ENCODE measurements at regions not wholly inside any gene's neighbourhood (a gene's known extent, or its start where the extent isn't known, plus 50 kb on each side); places are given as distances from the start of the nearest gene placed in this dataset.

- Histone ChIP-seq H3F3A (replicated peaks; ENCODE audit: low read depth) (no peaks in the 10 kb centered on the region), H3K9me2 (ENCODE audit: insufficient read depth) (no peaks in the 10 kb centered on the region), H3K27me3 (ENCODE audit: insufficient read depth) (no peaks in the 10 kb centered on the region), H3K4me3 (no peak overlapping the region), H4K20me1 (replicated peaks; ENCODE audit: insufficient read depth) (no peaks in the 10 kb centered on the region), H3K27ac (ENCODE audit: low read depth) (no peak overlapping the region), H3K4me1 (ENCODE audit: insufficient read depth) (no peaks in the 10 kb centered on the region), H3K4me2 (no peak overlapping the region), H3K79me2 (replicated peaks; ENCODE audit: insufficient read depth) (no peaks in the 10 kb centered on the region), H3K36me3 (ENCODE audit: insufficient read depth) (no peaks in the 10 kb centered on the region), H2AFZ (no peak overlapping the region)
- no peaks in the 10 kb centered on the region for H3K27me3 Mint-ChIP-seq (ENCODE audit: insufficient read depth, low read depth, poor library complexity)
- no peaks in the 10 kb centered on the region for H3K36me3 Mint-ChIP-seq (ENCODE audit: low read depth)
- ATAC-seq (no peak), DNase-seq (ENCODE audit: low spot score) (no peak)
- TF ChIP-seq REST (IDR thresholded peaks at IDR 0.05; ENCODE audit: unreplicated experiment) (no peak), EZH2 (IDR thresholded peaks at IDR 0.05; ENCODE audit: low read depth, unreplicated experiment) (no peak), STAT1 (IDR thresholded peaks at IDR 0.05; ENCODE audit: unreplicated experiment) (no peak), ZNF331 (CRISPR knock-in tag; IDR thresholded peaks at IDR 0.05; ENCODE audit: low read depth) (no peak), ZNF114 (CRISPR knock-in tag; IDR thresholded peaks at IDR 0.05) (no peak), ETS1 (IDR thresholded peaks at IDR 0.05) (no peak), NANOG (IDR thresholded peaks at IDR 0.05; ENCODE audit: borderline replicate concordance) (no peak), CREB1 (CRISPR knock-in tag; IDR thresholded peaks at IDR 0.05; ENCODE audit: low read depth) (no peak), CTCF (conservative IDR thresholded peaks at IDR 0.05; ENCODE audit: low read depth in 2 of 2) (no peak), POLR2AphosphoS5 (IDR thresholded peaks at IDR 0.05; ENCODE audit: low read depth) (no peak)
- H3K4me1 Mint-ChIP-seq, result no peaks in the 10 kb centered on the region
- H3K27ac Mint-ChIP-seq, result no peak overlapping the region
- H3K9me3 Mint-ChIP-seq, result no peaks in the 10 kb centered on the region
- no peak overlapping the region for H3K4me3 Mint-ChIP-seq
Observed at GRCh38 chr2:208645226-208645625, 238.6 kb downstream of the PTH2R start.

- no peaks in the 10 kb centered on the region for H3F3A ChIP-seq (replicated peaks; ENCODE audit: low read depth)
- Mint-ChIP-seq H3K4me1 (no peaks in the 10 kb centered on the region), H3K36me3 (ENCODE audit: low read depth) (no peaks in the 10 kb centered on the region), H3K27ac (no peak overlapping the region), H3K27me3 (ENCODE audit: insufficient read depth, low read depth, poor library complexity) (no peaks in the 10 kb centered on the region), H3K4me3 (no peak overlapping the region), H3K9me3 (no peaks in the 10 kb centered on the region)
- no peaks in the 10 kb centered on the region for H3K9me2 ChIP-seq (ENCODE audit: insufficient read depth)
- H3K4me3 ChIP-seq, result no peak overlapping the region
- H3K27ac ChIP-seq (ENCODE audit: low read depth), result no peak overlapping the region
- H3K27me3 ChIP-seq (ENCODE audit: insufficient read depth), result no peaks in the 10 kb centered on the region
- H3K4me1 ChIP-seq (ENCODE audit: insufficient read depth), result no peaks in the 10 kb centered on the region
- no peaks in the 10 kb centered on the region for H3K36me3 ChIP-seq (ENCODE audit: insufficient read depth)
- no peak overlapping the region for H3K4me2 ChIP-seq
- no peak overlapping the region for H2AFZ ChIP-seq
- no peaks in the 10 kb centered on the region for H3K79me2 ChIP-seq (replicated peaks; ENCODE audit: insufficient read depth)
- DNase-seq (ENCODE audit: low spot score) (no peak), ATAC-seq (no peak)
- no peaks in the 10 kb centered on the region for H4K20me1 ChIP-seq (replicated peaks; ENCODE audit: insufficient read depth)
- TF ChIP-seq ZNF331 (CRISPR knock-in tag; IDR thresholded peaks at IDR 0.05; ENCODE audit: low read depth) (no peak), CTCF (conservative IDR thresholded peaks at IDR 0.05; ENCODE audit: low read depth in 2 of 2) (no peak), NANOG (IDR thresholded peaks at IDR 0.05; ENCODE audit: borderline replicate concordance) (no peak), CREB1 (CRISPR knock-in tag; IDR thresholded peaks at IDR 0.05; ENCODE audit: low read depth) (no peak), EZH2 (IDR thresholded peaks at IDR 0.05; ENCODE audit: low read depth, unreplicated experiment) (no peak), EZH2phosphoT487 (IDR thresholded peaks at IDR 0.05; ENCODE audit: unreplicated experiment) (no peak), REST (IDR thresholded peaks at IDR 0.05; ENCODE audit: unreplicated experiment) (no peak)
Observed at GRCh38 chr2:208648368-208648767, 241.8 kb downstream of the PTH2R start.
